ENCODE measurements at regions not wholly inside any gene's neighbourhood (a gene's known extent, or its start where the extent isn't known, plus 50 kb on each side); places are given as distances from the start of the nearest gene placed in this dataset.

- FAIRE-seq: no peak
- Histone ChIP-seq H3K4me3 (ENCODE audit: insufficient read depth, low read depth, low read length) (no peak overlapping the region), H2AFZ (ENCODE audit: low read depth, low read length) (no peak overlapping the region), H4K20me1 (ENCODE audit: insufficient read depth, low read length) (no peaks in the 10 kb centered on the region), H3K27me3 (ENCODE audit: insufficient read depth, low read length) (no peaks in the 10 kb centered on the region), H3K4me2 (ENCODE audit: low read length) (no peak overlapping the region), H3K4me1 (ENCODE audit: insufficient read depth, low read length) (no peaks in the 10 kb centered on the region), H3K36me3 (ENCODE audit: insufficient read depth, low read length) (no peaks in the 10 kb centered on the region), H3K9ac (ENCODE audit: low read length) (no peak overlapping the region), H3K27ac (ENCODE audit: low read depth, low read length) (no peak overlapping the region), H3K9me3 (ENCODE audit: insufficient read depth, low read depth, low read length) (no peaks in the 10 kb centered on the region), H3K79me2 (ENCODE audit: insufficient read depth, low read length) (no peaks in the 10 kb centered on the region)
- no peak for DNase-seq (ENCODE audit: low read depth)
- Mint-ChIP-seq H3K4me1 (ENCODE audit: low read depth, unreplicated experiment) (no peaks in the 10 kb centered on the region), H3K4me3 (ENCODE audit: unreplicated experiment) (no peak overlapping the region), H3K27me3 (ENCODE audit: low read depth, unreplicated experiment) (no peaks in the 10 kb centered on the region), H3K27ac (ENCODE audit: unreplicated experiment) (no peak overlapping the region), H3K9me3 (ENCODE audit: unreplicated experiment) (peaks cover 2% of the 10 kb centered on the region), H3K36me3 (ENCODE audit: low read depth, unreplicated experiment) (no peaks in the 10 kb centered on the region)
- no peak for TF ChIP-seq EZH2 (IDR thresholded peaks at IDR 0.05; ENCODE audit: insufficient read depth, low read length)
- no peak for TF ChIP-seq CTCF (IDR thresholded peaks at IDR 0.05; ENCODE audit: insufficient read depth, low read depth, low read length)
Observed at GRCh38 chr5:26647781-26648180, 390.6 kb downstream of the CDH9 start.

- no peaks in the 10 kb centered on the region for H3K4me1 Mint-ChIP-seq (ENCODE audit: low read depth, unreplicated experiment)
- no peaks in the 10 kb centered on the region for H3K79me2 ChIP-seq (ENCODE audit: insufficient read depth, low read length)
- peaks cover 2% of the 10 kb centered on the region for H3K9me3 Mint-ChIP-seq (ENCODE audit: unreplicated experiment)
- FAIRE-seq (no peak), DNase-seq (ENCODE audit: low read depth) (no peak)
- no peaks in the 10 kb centered on the region for H3K36me3 ChIP-seq (ENCODE audit: insufficient read depth, low read length)
- H3K27ac Mint-ChIP-seq (ENCODE audit: unreplicated experiment): no peak overlapping the region
- no peak overlapping the region for H3K27ac ChIP-seq (ENCODE audit: low read depth, low read length)
- H3K9ac ChIP-seq (ENCODE audit: low read length): no peak overlapping the region
- H2AFZ ChIP-seq (ENCODE audit: low read depth, low read length): no peak overlapping the region
- no peaks in the 10 kb centered on the region for H4K20me1 ChIP-seq (ENCODE audit: insufficient read depth, low read length)
- no peaks in the 10 kb centered on the region for H3K4me1 ChIP-seq (ENCODE audit: insufficient read depth, low read length)
- H3K9me3 ChIP-seq (ENCODE audit: insufficient read depth, low read depth, low read length): no peaks in the 10 kb centered on the region
- no peak overlapping the region for H3K4me2 ChIP-seq (ENCODE audit: low read length)
- no peaks in the 10 kb centered on the region for H3K27me3 ChIP-seq (ENCODE audit: insufficient read depth, low read length)
- no peak overlapping the region for H3K4me3 ChIP-seq (ENCODE audit: insufficient read depth, low read depth, low read length)
- no peaks in the 10 kb centered on the region for H3K36me3 Mint-ChIP-seq (ENCODE audit: low read depth, unreplicated experiment)
- no peak overlapping the region for H3K4me3 Mint-ChIP-seq (ENCODE audit: unreplicated experiment)
- H3K27me3 Mint-ChIP-seq (ENCODE audit: low read depth, unreplicated experiment): no peaks in the 10 kb centered on the region
- TF ChIP-seq EZH2 (IDR thresholded peaks at IDR 0.05; ENCODE audit: insufficient read depth, low read length) (no peak), CTCF (IDR thresholded peaks at IDR 0.05; ENCODE audit: insufficient read depth, low read depth, low read length) (no peak)
Observed at GRCh38 chr5:26645659-26646058, 392.7 kb downstream of the CDH9 start.

- no peaks in the 10 kb centered on the region for H3K27me3 ChIP-seq (ENCODE audit: insufficient read depth, low read length)
- Mint-ChIP-seq H3K27ac (ENCODE audit: unreplicated experiment) (no peak overlapping the region), H3K4me1 (ENCODE audit: low read depth, unreplicated experiment) (no peaks in the 10 kb centered on the region), H3K9me3 (ENCODE audit: unreplicated experiment) (peaks cover 2% of the 10 kb centered on the region), H3K27me3 (ENCODE audit: low read depth, unreplicated experiment) (no peaks in the 10 kb centered on the region), H3K4me3 (ENCODE audit: unreplicated experiment) (no peak overlapping the region), H3K36me3 (ENCODE audit: low read depth, unreplicated experiment) (no peaks in the 10 kb centered on the region)
- no peak overlapping the region for H3K4me2 ChIP-seq (ENCODE audit: low read length)
- no peak for DNase-seq (ENCODE audit: low read depth)
- TF ChIP-seq CTCF (IDR thresholded peaks at IDR 0.05; ENCODE audit: insufficient read depth, low read depth, low read length): no peak
- no peak for TF ChIP-seq EZH2 (IDR thresholded peaks at IDR 0.05; ENCODE audit: insufficient read depth, low read length)
- no peaks in the 10 kb centered on the region for H3K9me3 ChIP-seq (ENCODE audit: insufficient read depth, low read depth, low read length)
- H4K20me1 ChIP-seq (ENCODE audit: insufficient read depth, low read length): no peaks in the 10 kb centered on the region
- no peaks in the 10 kb centered on the region for H3K79me2 ChIP-seq (ENCODE audit: insufficient read depth, low read length)
- no peaks in the 10 kb centered on the region for H3K36me3 ChIP-seq (ENCODE audit: insufficient read depth, low read length)
- H3K27ac ChIP-seq (ENCODE audit: low read depth, low read length): no peak overlapping the region
- H2AFZ ChIP-seq (ENCODE audit: low read depth, low read length): no peak overlapping the region
- no peak overlapping the region for H3K9ac ChIP-seq (ENCODE audit: low read length)
- no peak for FAIRE-seq
- no peak overlapping the region for H3K4me3 ChIP-seq (ENCODE audit: insufficient read depth, low read depth, low read length)
- H3K4me1 ChIP-seq (ENCODE audit: insufficient read depth, low read length): no peaks in the 10 kb centered on the region
Observed at GRCh38 chr5:26641492-26641891, 396.9 kb downstream of the CDH9 start.

All from astrocyte (in vitro differentiated cells and primary cell).